K562 (cell line): ENCODE measurements at regions not wholly inside any gene's neighbourhood (a gene's known extent, or its start where the extent isn't known, plus 50 kb on each side); places are given as distances from the start of the nearest gene placed in this dataset.

Source experiments
- CTCF ChIP-seq, 3 experiments: IDR thresholded peaks in 2 of 3; conservative IDR thresholded peaks in 1 of 3; 2 replicates each; pipeline ENCODE4 v1.5.1; 2011 to 2012; ENCODE audit warnings: low read length in 3 of 3, mild to moderate bottlenecking in 3 of 3, control low read depth in 2 of 3, improper control_type of control experiment in 1 of 3, inconsistent platforms in 1 of 3, low read depth in 1 of 3, mixed read lengths in 1 of 3, moderate library complexity in 1 of 3; ENCODE audit not compliant: insufficient read depth in 2 of 3
- HDAC6 ChIP-seq: IDR thresholded peaks from 2 replicates; pipeline ENCODE4 v1.6.1; 2012; ENCODE audit warnings: low read depth, mild to moderate bottlenecking, control low read depth, inconsistent platforms, low read length, moderate library complexity
- JUN ChIP-seq, 2 experiments: sonication (generic) in 1 of 2; formaldehyde crosslinking in 1 of 2; IDR thresholded peaks; 2 replicates each; pipeline versions ENCODE4 v1.6.1 to v1.8.0; 2012 to 2022; ENCODE audit warnings: borderline replicate concordance in 2 of 2, mild to moderate bottlenecking in 2 of 2, improper control_type of control experiment in 1 of 2, low read depth in 1 of 2, low read length in 1 of 2, missing genetic modification reagents in 1 of 2
- NR1H2 ChIP-seq: sonication (generic); formaldehyde crosslinking; IDR thresholded peaks from 2 replicates; pipeline ENCODE4 v1.4.0; 2020; ENCODE audit warnings: mild to moderate bottlenecking, missing genetic modification reagents
- TF ChIP-seq, protein P1 (sequence below): fragments of 150-350 bp; conservative IDR thresholded peaks from 2 replicates; pipeline ENCODE4 v1.6.1; 2014; ENCODE audit warnings: low read length

GRCh38 chr2:195475336-195475735 is 181.7 kb upstream of the SLC39A10 start:
- TF ChIP-seq HDAC6 (no peak), NR1H2 (CRISPR knock-in tag) (no peak), CTCF (IDR thresholded peaks at IDR 0.05 in 2 of 3, conservative IDR thresholded peaks at IDR 0.05 in 1 of 3; ENCODE audit: insufficient read depth in 2 of 3, low read depth in 1 of 3, low read length in 3 of 3) (no peak), JUN (IDR thresholded peaks at IDR 0.05; ENCODE audit: borderline replicate concordance, low read depth, low read length) (no peak), JUN (CRISPR knock-in tag; IDR thresholded peaks at IDR 0.05; ENCODE audit: borderline replicate concordance) (no peak)
- TF ChIP-seq, protein P1, sequence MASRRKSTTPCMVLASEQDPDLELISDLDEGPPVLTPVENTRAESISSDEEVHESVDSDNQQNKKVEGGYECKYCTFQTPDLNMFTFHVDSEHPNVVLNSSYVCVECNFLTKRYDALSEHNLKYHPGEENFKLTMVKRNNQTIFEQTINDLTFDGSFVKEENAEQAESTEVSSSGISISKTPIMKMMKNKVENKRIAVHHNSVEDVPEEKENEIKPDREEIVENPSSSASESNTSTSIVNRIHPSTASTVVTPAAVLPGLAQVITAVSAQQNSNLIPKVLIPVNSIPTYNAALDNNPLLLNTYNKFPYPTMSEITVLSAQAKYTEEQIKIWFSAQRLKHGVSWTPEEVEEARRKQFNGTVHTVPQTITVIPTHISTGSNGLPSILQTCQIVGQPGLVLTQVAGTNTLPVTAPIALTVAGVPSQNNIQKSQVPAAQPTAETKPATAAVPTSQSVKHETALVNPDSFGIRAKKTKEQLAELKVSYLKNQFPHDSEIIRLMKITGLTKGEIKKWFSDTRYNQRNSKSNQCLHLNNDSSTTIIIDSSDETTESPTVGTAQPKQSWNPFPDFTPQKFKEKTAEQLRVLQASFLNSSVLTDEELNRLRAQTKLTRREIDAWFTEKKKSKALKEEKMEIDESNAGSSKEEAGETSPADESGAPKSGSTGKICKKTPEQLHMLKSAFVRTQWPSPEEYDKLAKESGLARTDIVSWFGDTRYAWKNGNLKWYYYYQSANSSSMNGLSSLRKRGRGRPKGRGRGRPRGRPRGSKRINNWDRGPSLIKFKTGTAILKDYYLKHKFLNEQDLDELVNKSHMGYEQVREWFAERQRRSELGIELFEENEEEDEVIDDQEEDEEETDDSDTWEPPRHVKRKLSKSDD: no peak
